Suprapubic skin (tissue), 4 donors: ENCODE measurements at regions not wholly inside any gene's neighbourhood (a gene's known extent, or its start where the extent isn't known, plus 50 kb on each side); places are given as distances from the start of the nearest gene placed in this dataset.

ENCODE experiments used
- DNase-seq, 2 donors: peaks; one replicate each; pipeline ENCODE4 v3.0.0-alpha.2; 2019; ENCODE audit warnings: low spot score in 2 of 2
- H3K27ac ChIP-seq: fragments of 200-600 bp; sonication (generic); one replicate; pipeline ENCODE4 v1.5.1; 2019
- H3K27me3 ChIP-seq: fragments of 200-600 bp; sonication (generic); one replicate; pipeline ENCODE4 v1.5.1; 2019
- H3K36me3 ChIP-seq: fragments of 200-600 bp; sonication (generic); one replicate; pipeline ENCODE4 v1.5.1; 2019
- H3K4me1 ChIP-seq: fragments of 200-600 bp; sonication (generic); one replicate; pipeline ENCODE4 v1.5.1; 2019
- H3K4me3 ChIP-seq: fragments of 200-600 bp; sonication (generic); one replicate; pipeline ENCODE4 v1.5.1; 2019; ENCODE audit warnings: mild to moderate bottlenecking
- H3K9me3 ChIP-seq: fragments of 200-600 bp; sonication (generic); one replicate; pipeline ENCODE4 v1.5.1; 2019
- CTCF ChIP-seq, 2 donors: fragments of 200-600 bp in 1 of 2; fragments of 450-650 bp in 1 of 2; sonication (generic) in 1 of 2; IDR thresholded peaks; one replicate each; pipeline ENCODE4 v1.5.1; 2016 to 2019; ENCODE audit warnings: antibody characterized with exemption in 2 of 2, mild to moderate bottlenecking in 1 of 2, moderate library complexity in 1 of 2
- EP300 ChIP-seq: sonication (generic); formaldehyde crosslinking; IDR thresholded peaks from one replicate; pipeline ENCODE4 v1.6.1; 2017; ENCODE audit warnings: antibody characterized with exemption
- POLR2A ChIP-seq, 2 donors: fragments of 450-650 bp; IDR thresholded peaks; one replicate each; pipeline ENCODE4 v1.6.1; 2017; ENCODE audit warnings: antibody characterized with exemption in 2 of 2, mild to moderate bottlenecking in 2 of 2, moderate library complexity in 2 of 2
- POLR2AphosphoS5 ChIP-seq, 3 donors: sonication (generic); formaldehyde crosslinking; IDR thresholded peaks; one replicate each; pipeline ENCODE4 v1.6.1; 2017; ENCODE audit warnings: antibody characterized with exemption in 3 of 3
- WGBS: methylation state at CpG from one replicate; pipeline ENCODE4 v1.1.5; 2018; 5-methylcytosine and 5-hydroxymethylcytosine counted together

- Histone ChIP-seq H3K27ac (no peak overlapping the region), H3K9me3 (no peaks in the 10 kb centered on the region), H3K4me3 (no peak overlapping the region), H3K27me3 (peaks cover 57% of the 10 kb centered on the region), H3K36me3 (no peaks in the 10 kb centered on the region), H3K4me1 (peaks cover 3% of the 10 kb centered on the region)
- TF ChIP-seq EP300 (no peak), CTCF (IDR thresholded peaks at IDR 0.05) (no peak), POLR2AphosphoS5 (IDR thresholded peaks at IDR 0.05) (no peak), POLR2A (IDR thresholded peaks at IDR 0.05) (no peak)
- WGBS, result 42% methylated on average over 12 of the region's 12 CpGs
- DNase-seq, result no peak
These were observed 814.8 kb downstream of the BRD1 start for GRCh38 chr22:49012712-49013395.

- peaks cover 59% of the 10 kb centered on the region for H3K27me3 ChIP-seq
- peak; percentile 44 to 74 for DNase-seq
These were observed 815.7 kb downstream of the BRD1 start for GRCh38 chr22:49011769-49012648.

GRCh38 chr22:49011379-49011768, 816.3 kb downstream of the BRD1 start:
- Histone ChIP-seq H3K9me3 (no peaks in the 10 kb centered on the region), H3K4me3 (no peak overlapping the region), H3K4me1 (peaks cover 2% of the 10 kb centered on the region), H3K27me3 (peaks cover 58% of the 10 kb centered on the region), H3K27ac (no peak overlapping the region), H3K36me3 (no peaks in the 10 kb centered on the region)
- 80% methylated on average over 11 of the region's 11 CpGs for WGBS
- TF ChIP-seq POLR2AphosphoS5 (IDR thresholded peaks at IDR 0.05) (no peak), CTCF (IDR thresholded peaks at IDR 0.05) (no peak), POLR2A (IDR thresholded peaks at IDR 0.05) (no peak), EP300 (no peak)
- DNase-seq, result no peak

More at GRCh38 chr22:49011769-49012648, 815.7 kb downstream of the BRD1 start:
- H3K27ac ChIP-seq, result no peak overlapping the region
- no peaks in the 10 kb centered on the region for H3K9me3 ChIP-seq
- no peaks in the 10 kb centered on the region for H3K36me3 ChIP-seq
- TF ChIP-seq POLR2AphosphoS5 (IDR thresholded peaks at IDR 0.05) (no peak), EP300 (no peak), POLR2A (IDR thresholded peaks at IDR 0.05) (no peak), CTCF (IDR thresholded peaks at IDR 0.05) (no peak)
- peaks cover 3% of the 10 kb centered on the region for H3K4me1 ChIP-seq
- H3K4me3 ChIP-seq, result no peak overlapping the region
- 61% methylated on average over 12 of the region's 16 CpGs for WGBS

GRCh38 chr22:49010901-49011300, 816.8 kb downstream of the BRD1 start:
- peak in 1 of 2 donors; percentile 48 for DNase-seq
- no peak overlapping the region for H3K4me3 ChIP-seq
- no peaks in the 10 kb centered on the region for H3K9me3 ChIP-seq
- no peak for TF ChIP-seq EP300
- no peak for TF ChIP-seq POLR2AphosphoS5 (IDR thresholded peaks at IDR 0.05)
- H3K27me3 ChIP-seq, result peaks cover 57% of the 10 kb centered on the region
- WGBS, result 70% methylated on average over 8 of the region's 12 CpGs
- no peak overlapping the region for H3K27ac ChIP-seq
- H3K36me3 ChIP-seq, result no peaks in the 10 kb centered on the region
- no peaks in the 10 kb centered on the region for H3K4me1 ChIP-seq

GRCh38 chr22:49010070-49010863, 817.4 kb downstream of the BRD1 start:
- Histone ChIP-seq H3K27me3 (peaks cover 51% of the 10 kb centered on the region), H3K4me3 (no peak overlapping the region), H3K4me1 (no peaks in the 10 kb centered on the region), H3K9me3 (no peaks in the 10 kb centered on the region), H3K36me3 (no peaks in the 10 kb centered on the region), H3K27ac (no peak overlapping the region)
- WGBS, result 85% methylated on average over 23 of the region's 25 CpGs
- TF ChIP-seq POLR2AphosphoS5 (IDR thresholded peaks at IDR 0.05) (no peak), CTCF (IDR thresholded peaks at IDR 0.05) (no peak), POLR2A (IDR thresholded peaks at IDR 0.05) (no peak), EP300 (no peak)
- no peak for DNase-seq
